Stimulated activated CD8-positive, alpha-beta memory T cell treated with anti-CD3 and anti-CD28 coated beads, Interleukin-4, amount 100 ng/mL, for 1 hour (primary cell): ENCODE measurements at regions not wholly inside any gene's neighbourhood (a gene's known extent, or its start where the extent isn't known, plus 50 kb on each side); places are given as distances from the start of the nearest gene placed in this dataset.

ENCODE experiments used
- DNase-seq, 2 donors: peaks; one replicate each; pipeline ENCODE4 v3.0.0-alpha.2; 2020; ENCODE audit warnings: low read depth in 2 of 2, low spot score in 1 of 2

GRCh38 chr13:90187478-90188350, 1159.8 kb upstream of the MIR17HG start:
- no peak for DNase-seq

- no peak for DNase-seq
Measured at GRCh38 chr13:90188351-90188636, 1159.2 kb upstream of the MIR17HG start.

- DNase-seq = no peak
Measured at GRCh38 chr13:90197722-90198121, 1149.8 kb upstream of the MIR17HG start.

- DNase-seq = no peak
Measured at GRCh38 chr13:90201202-90201601, 1146.3 kb upstream of the MIR17HG start.

- no peak for DNase-seq
Measured at GRCh38 chr13:90201676-90202460, 1145.6 kb upstream of the MIR17HG start.

GRCh38 chr13:90205081-90205480, 1142.4 kb upstream of the MIR17HG start:
- DNase-seq = no peak

GRCh38 chr13:90205911-90206310, 1141.6 kb upstream of the MIR17HG start:
- DNase-seq = no peak

- DNase-seq = no peak
Measured at GRCh38 chr13:90217275-90217674, 1130.2 kb upstream of the MIR17HG start.

GRCh38 chr13:90222758-90223157, 1124.7 kb upstream of the MIR17HG start:
- DNase-seq = no peak

- DNase-seq = no peak
Measured at GRCh38 chr13:90230311-90230710, 1117.2 kb upstream of the MIR17HG start.

- no peak for DNase-seq
Measured at GRCh38 chr13:90232291-90232690, 1115.2 kb upstream of the MIR17HG start.

GRCh38 chr13:90233933-90234672, 1113.4 kb upstream of the MIR17HG start:
- no peak for DNase-seq

- DNase-seq = no peak
Measured at GRCh38 chr13:90237852-90238251, 1109.6 kb upstream of the MIR17HG start.

GRCh38 chr13:90238413-90238812, 1109.1 kb upstream of the MIR17HG start:
- DNase-seq = no peak

GRCh38 chr13:90239130-90239529, 1108.4 kb upstream of the MIR17HG start:
- no peak for DNase-seq

GRCh38 chr13:90246005-90246404, 1101.5 kb upstream of the MIR17HG start:
- DNase-seq = no peak

GRCh38 chr13:90246687-90247345, 1100.7 kb upstream of the MIR17HG start:
- no peak for DNase-seq

GRCh38 chr13:90253806-90254205, 1093.7 kb upstream of the MIR17HG start:
- no peak for DNase-seq

- DNase-seq = no peak
Measured at GRCh38 chr13:90254437-90254836, 1093.0 kb upstream of the MIR17HG start.

- no peak for DNase-seq
Measured at GRCh38 chr13:90256746-90257145, 1090.7 kb upstream of the MIR17HG start.

- DNase-seq = no peak
Measured at GRCh38 chr13:90258129-90258528, 1089.4 kb upstream of the MIR17HG start.
